DMS79 treated with DMSO at 0.1 percent for 48 hours (cell line): ENCODE measurements at regions not wholly inside any gene's neighbourhood (a gene's known extent, or its start where the extent isn't known, plus 50 kb on each side); places are given as distances from the start of the nearest gene placed in this dataset.
A peak's percentile ranks its signal among the peaks of the same experiment; 100 is the strongest.

Experiments
- DNase-seq: peaks from one replicate; lab custom pipeline; 2025; lab: John Stamatoyannopoulos, UW

GRCh38 chr12:88251798-88252197, 109.7 kb downstream of the TMTC3 start:
- DNase-seq: no peak

GRCh38 chr12:88253371-88253978, 111.4 kb downstream of the TMTC3 start:
- no peak for DNase-seq

- DNase-seq: no peak
Observed at GRCh38 chr12:88255224-88255623, 113.1 kb downstream of the TMTC3 start.

GRCh38 chr12:88255847-88256246, 113.7 kb downstream of the TMTC3 start:
- DNase-seq: no peak

GRCh38 chr12:88258396-88258795, 116.3 kb downstream of the TMTC3 start:
- no peak for DNase-seq

GRCh38 chr12:88266806-88267360, 124.8 kb downstream of the TMTC3 start:
- peak; percentile 75 for DNase-seq

GRCh38 chr12:88267630-88268029, 125.5 kb downstream of the TMTC3 start:
- no peak for DNase-seq

- DNase-seq: no peak
Observed at GRCh38 chr12:88272456-88272855, 130.3 kb downstream of the TMTC3 start.

- no peak for DNase-seq
Observed at GRCh38 chr12:88273450-88273849, 131.3 kb downstream of the TMTC3 start.

GRCh38 chr12:88273875-88274274, 131.8 kb downstream of the TMTC3 start:
- no peak for DNase-seq

- DNase-seq: no peak
Observed at GRCh38 chr12:88291498-88292131, 149.5 kb downstream of the TMTC3 start.

- DNase-seq: no peak
Observed at GRCh38 chr12:88298014-88298682, 156.0 kb downstream of the TMTC3 start.

GRCh38 chr12:88298761-88299242, 156.7 kb downstream of the TMTC3 start:
- DNase-seq: peak; percentile 17

- DNase-seq: no peak
Observed at GRCh38 chr12:88299567-88300101, 157.5 kb downstream of the TMTC3 start.

- DNase-seq: no peak
Observed at GRCh38 chr12:88300931-88301330, 158.8 kb downstream of the TMTC3 start.

GRCh38 chr12:88303335-88303734, 161.2 kb downstream of the TMTC3 start:
- DNase-seq: no peak

GRCh38 chr12:88305254-88305890, 163.3 kb downstream of the TMTC3 start:
- DNase-seq: peak; percentile 5

- DNase-seq: no peak
Observed at GRCh38 chr12:88306471-88307069, 164.5 kb downstream of the TMTC3 start.

GRCh38 chr12:88307961-88308360, 165.9 kb downstream of the TMTC3 start:
- DNase-seq: no peak

- DNase-seq: no peak
Observed at GRCh38 chr12:88308825-88309224, 166.7 kb downstream of the TMTC3 start.

- DNase-seq: no peak
Observed at GRCh38 chr12:88309546-88309945, 167.4 kb downstream of the TMTC3 start.

- no peak for DNase-seq
Observed at GRCh38 chr12:88310069-88310468, 168.0 kb downstream of the TMTC3 start.
